ENCODE measurements at regions not wholly inside any gene's neighbourhood (a gene's known extent, or its start where the extent isn't known, plus 50 kb on each side); places are given as distances from the start of the nearest gene placed in this dataset.
A peak's percentile ranks its signal among the peaks of the same experiment; 100 is the strongest.

GRCh38 chr22:48780597-48781277, 1046.9 kb downstream of the BRD1 start:
- Histone ChIP-seq H3K4me3 (ENCODE audit: low read length in 2 of 2) (no peak overlapping the region), H3K18ac (ENCODE audit: low read length) (no peak overlapping the region), H3K9me3 (replicated peaks in 1 of 2; ENCODE audit: control insufficient read depth in 2 of 2, insufficient read depth in 1 of 2, low read depth in 1 of 2, low read length in 2 of 2) (peaks cover 4 to 6% of the 10 kb centered on the region in 2 donors), H3K36me3 (replicated peaks in 1 of 2; ENCODE audit: control insufficient read depth in 2 of 2, insufficient read depth in 2 of 2, low read length in 2 of 2) (no peaks in the 10 kb centered on the region), H3K23ac (ENCODE audit: low read depth, low read length, poor library complexity) (peak overlapping the region; percentile 58), H3K27ac (replicated peaks; ENCODE audit: low read length) (no peak overlapping the region), H3K4ac (ENCODE audit: low read length) (no peak overlapping the region), H2BK15ac (ENCODE audit: low read length) (no peak overlapping the region), H2AK5ac (ENCODE audit: low read depth, low read length) (no peak overlapping the region), H2BK5ac (ENCODE audit: low read length) (no peak overlapping the region), H4K8ac (ENCODE audit: low read depth, low read length) (no peak overlapping the region), H3K14ac (ENCODE audit: low read length) (no peak overlapping the region), H2AFZ (ENCODE audit: low read length) (no peak overlapping the region), H3K27me3 (ENCODE audit: control insufficient read depth in 3 of 3, insufficient read depth in 3 of 3, low read depth in 1 of 3, low read length in 3 of 3) (no peaks in the 10 kb centered on the region), H3K4me2 (ENCODE audit: insufficient read depth, low read length, poor library complexity, severe bottlenecking) (no peak overlapping the region), H3K79me1 (ENCODE audit: low read depth, low read length) (peaks cover 1% of the 10 kb centered on the region), H2BK12ac (ENCODE audit: low read length) (no peak overlapping the region), H3K4me1 (ENCODE audit: control insufficient read depth in 2 of 2, insufficient read depth in 1 of 2, low read depth in 1 of 2, low read length in 2 of 2) (no peaks in the 10 kb centered on the region), H4K91ac (ENCODE audit: low read depth, low read length, poor library complexity) (no peak overlapping the region), H3K9ac (ENCODE audit: low read depth, low read length, poor library complexity) (peak overlapping the region; percentile 56), H2BK120ac (ENCODE audit: low read depth, low read length) (no peak overlapping the region)
- DNase-seq (ENCODE audit: low spot score), result no peak
- WGBS, 2 donors (ENCODE audit: extremely low coverage in 2 of 2, insufficient read length in 2 of 2, insufficient replicate concordance in 1 of 2), result no CpG with 5 or more reads among the region's 19 CpGs

GRCh38 chr22:48779661-48780596, 1047.7 kb downstream of the BRD1 start:
- Histone ChIP-seq H3K4me3 (ENCODE audit: low read length in 2 of 2) (no peak overlapping the region), H3K4ac (ENCODE audit: low read length) (no peak overlapping the region), H2AFZ (ENCODE audit: low read length) (no peak overlapping the region), H3K18ac (ENCODE audit: low read length) (peak overlapping the region; percentile 42), H2BK12ac (ENCODE audit: low read length) (no peak overlapping the region), H3K27ac (replicated peaks; ENCODE audit: low read length) (no peak overlapping the region), H2BK5ac (ENCODE audit: low read length) (no peak overlapping the region), H3K27me3 (ENCODE audit: control insufficient read depth in 3 of 3, insufficient read depth in 3 of 3, low read depth in 1 of 3, low read length in 3 of 3) (no peaks in the 10 kb centered on the region), H3K14ac (ENCODE audit: low read length) (no peak overlapping the region), H2BK15ac (ENCODE audit: low read length) (no peak overlapping the region), H3K9me3 (replicated peaks in 1 of 2; ENCODE audit: control insufficient read depth in 2 of 2, insufficient read depth in 1 of 2, low read depth in 1 of 2, low read length in 2 of 2) (peaks cover 4 to 6% of the 10 kb centered on the region in 2 donors), H2AK5ac (ENCODE audit: low read depth, low read length) (no peak overlapping the region), H3K79me1 (ENCODE audit: low read depth, low read length) (peaks cover 1% of the 10 kb centered on the region), H3K4me2 (ENCODE audit: insufficient read depth, low read length, poor library complexity, severe bottlenecking) (no peak overlapping the region), H3K4me1 (ENCODE audit: control insufficient read depth in 2 of 2, insufficient read depth in 1 of 2, low read depth in 1 of 2, low read length in 2 of 2) (no peaks in the 10 kb centered on the region), H3K23ac (ENCODE audit: low read depth, low read length, poor library complexity) (peak overlapping the region; percentile 89), H3K9ac (ENCODE audit: low read depth, low read length, poor library complexity) (peak overlapping the region; percentile 3), H4K91ac (ENCODE audit: low read depth, low read length, poor library complexity) (no peak overlapping the region), H4K8ac (ENCODE audit: low read depth, low read length) (no peak overlapping the region), H3K36me3 (replicated peaks in 1 of 2; ENCODE audit: control insufficient read depth in 2 of 2, insufficient read depth in 2 of 2, low read length in 2 of 2) (no peaks in the 10 kb centered on the region), H2BK120ac (ENCODE audit: low read depth, low read length) (no peak overlapping the region)
- WGBS, 2 donors (ENCODE audit: extremely low coverage in 2 of 2, insufficient read length in 2 of 2, insufficient replicate concordance in 1 of 2), result no CpG with 5 or more reads among the region's 29 CpGs
- DNase-seq (ENCODE audit: low spot score), result no peak

GRCh38 chr22:48779211-48779643, 1048.4 kb downstream of the BRD1 start:
- no peaks in the 10 kb centered on the region for H3K27me3 ChIP-seq (ENCODE audit: control insufficient read depth in 3 of 3, insufficient read depth in 3 of 3, low read depth in 1 of 3, low read length in 3 of 3)
- no peak overlapping the region for H2AFZ ChIP-seq (ENCODE audit: low read length)
- peak overlapping the region; percentile 14 for H2BK15ac ChIP-seq (ENCODE audit: low read length)
- H3K4me2 ChIP-seq (ENCODE audit: insufficient read depth, low read length, poor library complexity, severe bottlenecking), result no peak overlapping the region
- peaks cover 1% of the 10 kb centered on the region for H3K79me1 ChIP-seq (ENCODE audit: low read depth, low read length)
- H2BK12ac ChIP-seq (ENCODE audit: low read length), result no peak overlapping the region
- no peak overlapping the region for H3K4ac ChIP-seq (ENCODE audit: low read length)
- no peak for DNase-seq (ENCODE audit: low spot score)
- H3K36me3 ChIP-seq (replicated peaks in 1 of 2; ENCODE audit: control insufficient read depth in 2 of 2, insufficient read depth in 2 of 2, low read length in 2 of 2), result no peaks in the 10 kb centered on the region
- no peak overlapping the region for H4K91ac ChIP-seq (ENCODE audit: low read depth, low read length, poor library complexity)
- no peak overlapping the region for H3K4me3 ChIP-seq (ENCODE audit: low read length in 2 of 2)
- H3K9me3 ChIP-seq (replicated peaks in 1 of 2; ENCODE audit: control insufficient read depth in 2 of 2, insufficient read depth in 1 of 2, low read depth in 1 of 2, low read length in 2 of 2), result peaks cover 4 to 6% of the 10 kb centered on the region in 2 donors
- no peak overlapping the region for H2BK5ac ChIP-seq (ENCODE audit: low read length)
- no peak overlapping the region for H2BK120ac ChIP-seq (ENCODE audit: low read depth, low read length)
- no peak overlapping the region for H3K27ac ChIP-seq (replicated peaks; ENCODE audit: low read length)
- no peak overlapping the region for H3K14ac ChIP-seq (ENCODE audit: low read length)
- H3K4me1 ChIP-seq (ENCODE audit: control insufficient read depth in 2 of 2, insufficient read depth in 1 of 2, low read depth in 1 of 2, low read length in 2 of 2), result no peaks in the 10 kb centered on the region
- peak overlapping the region; percentile 73 for H3K18ac ChIP-seq (ENCODE audit: low read length)
- no CpG with 5 or more reads among the region's 24 CpGs for WGBS, 2 donors (ENCODE audit: extremely low coverage in 2 of 2, insufficient read length in 2 of 2, insufficient replicate concordance in 1 of 2)
- H3K9ac ChIP-seq (ENCODE audit: low read depth, low read length, poor library complexity), result no peak overlapping the region
- H3K23ac ChIP-seq (ENCODE audit: low read depth, low read length, poor library complexity), result peak overlapping the region; percentile 89
- no peak overlapping the region for H4K8ac ChIP-seq (ENCODE audit: low read depth, low read length)
- peak overlapping the region; percentile 58 for H2AK5ac ChIP-seq (ENCODE audit: low read depth, low read length)
